NK-92 (cell line): ENCODE measurements at regions not wholly inside any gene's neighbourhood (a gene's known extent, or its start where the extent isn't known, plus 50 kb on each side); places are given as distances from the start of the nearest gene placed in this dataset.

Experiments
- DNase-seq: peaks from one replicate; lab custom pipeline; 2025; ENCODE audit not compliant: unreplicated experiment; lab: John Stamatoyannopoulos, UW

GRCh38 chr12:92650228-92650822, 52.5 kb upstream of the PLEKHG7 start:
- no peak for DNase-seq

GRCh38 chr12:92649511-92650227, 53.1 kb upstream of the PLEKHG7 start:
- peak; percentile 14 for DNase-seq

GRCh38 chr12:92648242-92649031, 54.4 kb upstream of the PLEKHG7 start:
- DNase-seq: no peak

GRCh38 chr12:92641291-92641690, 61.5 kb upstream of the PLEKHG7 start:
- DNase-seq: no peak

GRCh38 chr12:92640691-92641090, 62.1 kb upstream of the PLEKHG7 start:
- no peak for DNase-seq

GRCh38 chr12:92639017-92639416, 63.8 kb upstream of the PLEKHG7 start:
- DNase-seq: no peak

GRCh38 chr12:92634730-92635129, 68.1 kb upstream of the PLEKHG7 start:
- DNase-seq: no peak

GRCh38 chr12:92634202-92634601, 68.6 kb upstream of the PLEKHG7 start:
- no peak for DNase-seq

- no peak for DNase-seq
Measured at GRCh38 chr12:92630968-92631367, 71.8 kb upstream of the PLEKHG7 start.

GRCh38 chr12:92629349-92630065, 73.3 kb upstream of the PLEKHG7 start:
- DNase-seq: no peak

- no peak for DNase-seq
Measured at GRCh38 chr12:92628476-92628875, 74.3 kb upstream of the PLEKHG7 start.

GRCh38 chr12:92627511-92627910, 75.3 kb upstream of the PLEKHG7 start:
- no peak for DNase-seq

- no peak for DNase-seq
Measured at GRCh38 chr12:92625639-92626310, 77.0 kb upstream of the PLEKHG7 start.

- DNase-seq: no peak
Measured at GRCh38 chr12:92624236-92624635, 78.6 kb upstream of the PLEKHG7 start.

GRCh38 chr12:92623386-92623785, 79.4 kb upstream of the PLEKHG7 start:
- DNase-seq: no peak

GRCh38 chr12:92621833-92622232, 81.0 kb upstream of the PLEKHG7 start:
- no peak for DNase-seq

- DNase-seq: no peak
Measured at GRCh38 chr12:92621312-92621711, 81.5 kb upstream of the PLEKHG7 start.

GRCh38 chr12:92619730-92620684, 82.8 kb upstream of the PLEKHG7 start:
- no peak for DNase-seq

GRCh38 chr12:92619026-92619425, 83.8 kb upstream of the PLEKHG7 start:
- DNase-seq: no peak

GRCh38 chr12:92615703-92616102, 87.1 kb upstream of the PLEKHG7 start:
- DNase-seq: no peak
